HG03565 (cell line): ENCODE measurements at regions not wholly inside any gene's neighbourhood (a gene's known extent, or its start where the extent isn't known, plus 50 kb on each side); places are given as distances from the start of the nearest gene placed in this dataset.
"Not testable (repeated sequence)": the region's sequence is repeated elsewhere in the genome, so short reads cannot be mapped to it uniquely, and the experiment has no call there.

Source experiments
- ATAC-seq: cut with Tn5 transposase; IDR thresholded peaks from one replicate; pipeline ENCODE4 v1.9.1; 2021; ENCODE audit warnings: mild to moderate bottlenecking, moderate library complexity; ENCODE audit not compliant: unreplicated experiment

- ATAC-seq, result not testable (repeated sequence)
Measured at GRCh38 chr1:194858811-194859480, 1672.5 kb upstream of the B3GALT2 start.

- ATAC-seq, result no peak
Measured at GRCh38 chr1:194857413-194857812, 1671.0 kb upstream of the B3GALT2 start.

- no peak for ATAC-seq
Measured at GRCh38 chr1:194848846-194849245, 1662.4 kb upstream of the B3GALT2 start.

GRCh38 chr1:194846488-194846887 lies 1660.1 kb upstream of the B3GALT2 start:
- peak; percentile 78 for ATAC-seq

- ATAC-seq, result no peak
Measured at GRCh38 chr1:194843077-194843476, 1656.7 kb upstream of the B3GALT2 start.

- ATAC-seq, result no peak
Measured at GRCh38 chr1:194833111-194833510, 1646.7 kb upstream of the B3GALT2 start.

- ATAC-seq, result not testable (repeated sequence)
Measured at GRCh38 chr1:194831595-194831994, 1645.2 kb upstream of the B3GALT2 start.

GRCh38 chr1:194830387-194830786 lies 1644.0 kb upstream of the B3GALT2 start:
- peak; percentile 94 for ATAC-seq

GRCh38 chr1:194829492-194829891 lies 1643.1 kb upstream of the B3GALT2 start:
- no peak for ATAC-seq

GRCh38 chr1:194825382-194825781 lies 1639.0 kb upstream of the B3GALT2 start:
- ATAC-seq, result no peak

- no peak for ATAC-seq
Measured at GRCh38 chr1:194821091-194821490, 1634.7 kb upstream of the B3GALT2 start.

- no peak for ATAC-seq
Measured at GRCh38 chr1:194818674-194819073, 1632.3 kb upstream of the B3GALT2 start.

- no peak for ATAC-seq
Measured at GRCh38 chr1:194816859-194817258, 1630.4 kb upstream of the B3GALT2 start.

GRCh38 chr1:194813096-194813495 lies 1626.7 kb upstream of the B3GALT2 start:
- ATAC-seq, result no peak

- peak; percentile 46 for ATAC-seq
Measured at GRCh38 chr1:194809665-194810064, 1623.3 kb upstream of the B3GALT2 start.

- no peak for ATAC-seq
Measured at GRCh38 chr1:194809215-194809614, 1622.8 kb upstream of the B3GALT2 start.

- no peak for ATAC-seq
Measured at GRCh38 chr1:194807530-194808220, 1621.3 kb upstream of the B3GALT2 start.

- ATAC-seq, result no peak
Measured at GRCh38 chr1:194802572-194802971, 1616.2 kb upstream of the B3GALT2 start.

- ATAC-seq, result peak; percentile 94
Measured at GRCh38 chr1:194795917-194796593, 1609.6 kb upstream of the B3GALT2 start.

GRCh38 chr1:194787001-194787400 lies 1600.6 kb upstream of the B3GALT2 start:
- no peak for ATAC-seq

- no peak for ATAC-seq
Measured at GRCh38 chr1:194786027-194786426, 1599.6 kb upstream of the B3GALT2 start.

GRCh38 chr1:194776657-194777056 lies 1590.2 kb upstream of the B3GALT2 start:
- ATAC-seq, result no peak
